ENCODE measurements at regions not wholly inside any gene's neighbourhood (a gene's known extent, or its start where the extent isn't known, plus 50 kb on each side); places are given as distances from the start of the nearest gene placed in this dataset.
"Not testable (repeated sequence)": the region's sequence is repeated elsewhere in the genome, so short reads cannot be mapped to it uniquely, and the experiment has no call there.

DNA sequence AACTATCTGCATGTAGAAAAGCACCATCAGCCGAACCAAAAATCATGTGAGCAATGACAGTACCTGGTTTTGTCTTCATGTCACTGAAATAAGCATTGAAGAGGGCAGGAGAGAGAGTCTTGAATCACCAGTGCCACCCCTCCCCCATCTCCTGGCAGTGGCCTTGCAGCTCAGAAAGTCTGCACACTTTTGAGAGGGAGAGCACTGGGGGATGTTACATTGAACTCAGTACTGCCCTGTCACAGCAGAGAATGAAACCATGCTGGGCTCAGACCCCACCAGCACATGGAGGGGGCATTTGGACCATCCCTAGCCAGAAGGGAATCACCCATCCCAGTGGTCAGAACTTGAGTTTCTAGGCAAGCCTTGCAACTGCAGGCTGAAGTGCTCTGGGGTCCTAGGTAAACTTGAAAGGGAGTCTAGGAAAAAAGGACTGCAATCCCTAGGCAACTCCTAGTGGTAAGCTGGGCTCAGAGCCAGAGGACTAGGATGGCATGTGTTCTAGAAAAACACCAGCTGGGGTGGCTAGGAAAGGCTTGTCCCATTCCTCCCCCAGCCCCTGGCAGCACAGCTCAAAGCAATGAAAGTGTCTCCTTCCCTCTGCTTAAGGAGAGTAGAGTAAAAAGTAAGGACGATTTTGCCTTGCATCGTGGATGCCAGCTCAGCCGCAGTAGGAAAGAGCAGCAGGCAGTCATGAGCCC, 259.9 kb upstream of the MYT1L start:
- no peaks in the 10 kb centered on the region for H3K4me1 ChIP-seq
- H3K9me3 ChIP-seq, result 0 out of 2 replicates have a peak, but pooled peaks cover 4% of the 10 kb centered on the region
- H3K27me3 ChIP-seq, result no peaks in the 10 kb centered on the region
- H3K4me2 ChIP-seq, result no peak overlapping the region
- H4K20me1 ChIP-seq, result no peaks in the 10 kb centered on the region
- H3K27ac ChIP-seq, result no peak overlapping the region
- no peaks in the 10 kb centered on the region for H3K36me3 ChIP-seq
- no peak overlapping the region for H3K9ac ChIP-seq
- no peak for TF ChIP-seq Cebpa-rat (IDR thresholded peaks at IDR 0.05)
- H3K4me3 ChIP-seq, result no peak overlapping the region

- H3K4me2 ChIP-seq, result no peak overlapping the region
- H3K4me1 ChIP-seq, result no peaks in the 10 kb centered on the region
- H3K27me3 ChIP-seq, result no peaks in the 10 kb centered on the region
- no peak overlapping the region for H3K4me3 ChIP-seq
- H3K27ac ChIP-seq, result no peak overlapping the region
- no peak for TF ChIP-seq Cebpa-rat (IDR thresholded peaks at IDR 0.05)
- H4K20me1 ChIP-seq, result no peaks in the 10 kb centered on the region
- no peaks in the 10 kb centered on the region for H3K9me3 ChIP-seq
- H3K9ac ChIP-seq, result no peak overlapping the region
- H3K36me3 ChIP-seq, result no peaks in the 10 kb centered on the region
These were observed 259.1 kb upstream of the MYT1L start for GRCh38 chr2:2590141-2590540.

- H3K9ac ChIP-seq, result no peak overlapping the region
- H3K4me1 ChIP-seq, result no peaks in the 10 kb centered on the region
- no peaks in the 10 kb centered on the region for H3K27me3 ChIP-seq
- no peak overlapping the region for H3K27ac ChIP-seq
- H3K36me3 ChIP-seq, result no peaks in the 10 kb centered on the region
- no peaks in the 10 kb centered on the region for H4K20me1 ChIP-seq
- TF ChIP-seq Cebpa-rat (IDR thresholded peaks at IDR 0.05), result no peak
- no peak overlapping the region for H3K4me2 ChIP-seq
- H3K4me3 ChIP-seq, result no peak overlapping the region
- no peaks in the 10 kb centered on the region for H3K9me3 ChIP-seq
These were observed 257.7 kb upstream of the MYT1L start for GRCh38 chr2:2588777-2589176.

- H3K27ac ChIP-seq, result no peak overlapping the region
- no peaks in the 10 kb centered on the region for H3K4me1 ChIP-seq
- H3K36me3 ChIP-seq, result no peaks in the 10 kb centered on the region
- H3K4me3 ChIP-seq, result no peak overlapping the region
- H3K4me2 ChIP-seq, result no peak overlapping the region
- H3K9ac ChIP-seq, result no peak overlapping the region
- TF ChIP-seq Cebpa-rat (IDR thresholded peaks at IDR 0.05), result no peak
- no peaks in the 10 kb centered on the region for H3K9me3 ChIP-seq
- H3K27me3 ChIP-seq, result no peaks in the 10 kb centered on the region
- H4K20me1 ChIP-seq, result no peaks in the 10 kb centered on the region
These were observed 256.3 kb upstream of the MYT1L start for GRCh38 chr2:2587354-2587753.

DNA sequence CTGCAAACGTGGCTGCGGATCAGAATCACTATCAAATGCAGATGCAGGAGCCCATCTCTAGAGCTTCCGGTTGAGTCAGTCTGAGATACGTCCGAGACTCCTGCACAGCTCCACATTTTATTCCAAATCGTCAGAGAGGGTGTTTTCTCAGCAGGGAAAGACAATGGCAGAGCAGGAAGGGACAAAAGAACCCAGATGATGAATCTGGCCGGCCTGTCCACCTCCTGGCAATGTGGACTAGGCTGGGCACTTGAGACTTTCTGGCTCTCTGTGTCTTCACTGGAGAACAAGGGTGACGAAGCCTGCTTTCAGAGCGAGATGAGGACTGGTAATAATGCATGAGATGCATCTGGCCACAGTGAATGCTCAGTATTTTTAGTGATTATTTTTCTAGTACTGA, 255.9 kb upstream of the MYT1L start:
- Histone ChIP-seq H3K4me1 (no peaks in the 10 kb centered on the region), H3K4me3 (no peak overlapping the region), H3K36me3 (no peaks in the 10 kb centered on the region), H3K9me3 (no peaks in the 10 kb centered on the region), H3K4me2 (no peak overlapping the region), H3K27ac (no peak overlapping the region), H4K20me1 (no peaks in the 10 kb centered on the region), H3K27me3 (no peaks in the 10 kb centered on the region), H3K9ac (no peak overlapping the region)
- no peak for TF ChIP-seq Cebpa-rat (IDR thresholded peaks at IDR 0.05)

DNA sequence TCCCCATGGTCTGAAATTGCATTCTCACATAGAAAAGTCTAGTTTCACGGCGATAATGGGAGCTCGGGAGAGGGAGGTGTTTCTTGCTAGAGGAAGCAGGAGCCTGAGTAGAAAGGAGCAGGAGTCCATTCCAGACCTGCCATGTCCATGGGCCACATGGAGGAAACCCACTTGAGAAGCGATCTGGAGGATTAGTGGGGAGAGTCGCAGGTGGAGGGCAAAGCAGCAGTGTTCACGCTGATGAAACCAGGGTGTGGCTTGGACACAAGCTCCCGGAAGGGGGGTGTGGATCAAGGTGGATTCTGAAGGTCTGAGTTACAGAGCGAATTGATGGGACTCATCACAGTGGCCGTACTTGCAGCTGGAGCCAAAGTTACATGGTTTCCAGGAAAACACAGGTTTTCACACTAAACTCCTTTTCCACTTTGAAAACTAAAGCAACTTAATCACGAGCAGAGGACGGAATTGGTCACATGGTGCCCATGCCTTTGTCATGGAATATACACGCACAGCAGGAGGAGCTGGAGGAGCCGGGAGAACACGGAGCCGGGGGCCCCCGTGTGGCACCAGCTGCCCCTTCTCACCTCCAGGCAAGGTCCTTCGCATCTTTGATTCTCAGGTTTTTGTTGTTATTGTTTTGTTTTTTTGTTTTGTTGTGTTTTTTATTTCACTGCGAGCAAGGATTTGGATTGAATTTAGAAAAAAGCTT, 255.1 kb upstream of the MYT1L start:
- Histone ChIP-seq H3K27me3 (no peaks in the 10 kb centered on the region), H4K20me1 (no peaks in the 10 kb centered on the region), H3K27ac (no peak overlapping the region), H3K36me3 (no peaks in the 10 kb centered on the region), H3K9ac (no peak overlapping the region), H3K4me1 (no peaks in the 10 kb centered on the region), H3K4me2 (no peak overlapping the region), H3K9me3 (no peaks in the 10 kb centered on the region), H3K4me3 (no peak overlapping the region)
- no peak for TF ChIP-seq Cebpa-rat (IDR thresholded peaks at IDR 0.05)

GRCh38 chr2:2582998-2583545, 252.0 kb upstream of the MYT1L start:
- H3K27me3 ChIP-seq, result no peaks in the 10 kb centered on the region

GRCh38 chr2:2581331-2582159, 250.5 kb upstream of the MYT1L start:
- Histone ChIP-seq H3K27me3 (no peaks in the 10 kb centered on the region), H4K20me1 (no peaks in the 10 kb centered on the region), H3K9me3 (no peaks in the 10 kb centered on the region), H3K4me2 (no peak overlapping the region), H3K9ac (no peak overlapping the region), H3K4me1 (no peaks in the 10 kb centered on the region), H3K27ac (no peak overlapping the region), H3K36me3 (no peaks in the 10 kb centered on the region), H3K4me3 (no peak overlapping the region)
- no peak for TF ChIP-seq Cebpa-rat (IDR thresholded peaks at IDR 0.05)

More at GRCh38 chr2:2582998-2583545, 252.0 kb upstream of the MYT1L start:
- Histone ChIP-seq H3K9me3 (no peaks in the 10 kb centered on the region), H3K27ac (no peak overlapping the region), H3K4me3 (no peak overlapping the region), H3K4me1 (no peaks in the 10 kb centered on the region), H3K9ac (no peak overlapping the region), H3K4me2 (no peak overlapping the region), H3K36me3 (no peaks in the 10 kb centered on the region), H4K20me1 (no peaks in the 10 kb centered on the region)
- TF ChIP-seq Cebpa-rat (IDR thresholded peaks at IDR 0.05), result no peak

DNA sequence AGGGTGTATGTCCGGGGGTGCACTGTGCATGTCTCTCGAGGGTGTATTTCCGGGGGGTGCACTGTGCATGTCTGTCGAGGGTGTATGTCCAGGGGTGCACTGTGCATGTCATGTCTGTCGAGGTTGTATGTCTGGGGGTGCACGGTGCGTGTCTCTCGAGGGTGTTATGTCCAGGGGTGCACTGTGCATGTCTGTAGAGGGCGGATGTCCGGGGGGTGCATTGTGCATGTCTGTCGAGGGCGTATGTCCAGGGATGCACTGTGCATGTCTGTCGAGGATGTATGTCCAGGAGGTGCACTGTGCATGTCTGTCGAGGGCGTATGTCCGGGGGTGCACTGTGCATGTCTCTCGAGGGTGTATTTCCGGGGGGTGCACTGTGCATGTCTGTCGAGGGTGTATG, 249.8 kb upstream of the MYT1L start:
- H4K20me1 ChIP-seq, H3K27me3 ChIP-seq, H3K27ac ChIP-seq: not testable (repeated sequence)

DNA sequence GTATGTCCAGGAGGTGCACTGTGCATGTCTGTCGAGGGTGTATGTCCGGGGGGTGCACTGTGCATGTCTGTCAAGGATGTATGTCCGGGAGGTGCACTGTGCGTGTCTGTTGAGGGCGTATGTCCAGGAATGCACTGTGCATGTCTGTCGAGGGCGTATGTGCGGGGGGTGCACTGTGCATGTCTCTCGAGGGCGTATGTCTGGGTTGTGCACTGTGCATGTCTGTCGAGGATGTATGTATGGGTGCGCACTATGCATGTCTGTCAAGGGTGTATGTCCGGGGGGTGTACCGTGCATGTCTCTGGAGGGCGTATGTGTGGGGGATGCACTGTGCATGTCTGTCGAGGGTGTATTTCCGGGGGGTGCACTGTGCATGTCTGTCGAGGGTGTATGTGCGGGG, 249.3 kb upstream of the MYT1L start:
- Histone ChIP-seq H3K4me2 (no peak overlapping the region), H3K27ac (no peak overlapping the region), H3K9me3 (no peaks in the 10 kb centered on the region), H4K20me1 (no peaks in the 10 kb centered on the region), H3K27me3 (no peaks in the 10 kb centered on the region), H3K4me1 (no peaks in the 10 kb centered on the region), H3K9ac (no peak overlapping the region), H3K36me3 (no peaks in the 10 kb centered on the region), H3K4me3 (no peak overlapping the region)
- no peak for TF ChIP-seq Cebpa-rat (IDR thresholded peaks at IDR 0.05)

More for the DNA sequence above, 249.8 kb upstream of the MYT1L start:
- H3K9ac ChIP-seq, H3K36me3 ChIP-seq, H3K4me2 ChIP-seq, H3K4me1 ChIP-seq, H3K4me3 ChIP-seq, H3K9me3 ChIP-seq: not testable (repeated sequence)
